Keratinocyte (primary cell): ENCODE measurements at regions not wholly inside any gene's neighbourhood (a gene's known extent, or its start where the extent isn't known, plus 50 kb on each side); places are given as distances from the start of the nearest gene placed in this dataset.

Experiments
- DNase-seq: peaks from one replicate; pipeline ENCODE4 v3.0.0-alpha.2; 2011; ENCODE audit warnings: low read depth, missing footprints, low spot score
- FAIRE-seq: peaks from 2 replicates; lab custom pipeline; 2011; peaks lifted over from hg19 to GRCh38; lab: Jason Lieb, UNC
- H2AFZ ChIP-seq: 2 replicates; pipeline ENCODE4 v1.6.0; 2012; ENCODE audit warnings: low read length, control low read depth, inconsistent platforms; ENCODE audit not compliant: control insufficient read depth
- H3K27ac ChIP-seq: 2 replicates; pipeline ENCODE4 v1.5.1; 2011; ENCODE audit warnings: low read length; ENCODE audit not compliant: control insufficient read depth, insufficient read depth
- H3K27me3 ChIP-seq: 3 replicates; pipeline ENCODE4 v1.6.0; 2011; ENCODE audit warnings: low read length; ENCODE audit not compliant: control insufficient read depth, insufficient read depth; ENCODE audit errors: extremely low read depth
- H3K36me3 ChIP-seq, 2 experiments: 2 replicates in 1 of 2; 3 replicates in 1 of 2; pipeline ENCODE4 v1.5.1; 2011; ENCODE audit warnings: low read length in 2 of 2, mild to moderate bottlenecking in 1 of 2; ENCODE audit not compliant: control insufficient read depth in 2 of 2, insufficient read depth in 2 of 2; ENCODE audit errors: extremely low read depth in 1 of 2
- H3K4me1 ChIP-seq: 3 replicates; pipeline ENCODE4 v1.5.1; 2011; ENCODE audit warnings: low read length; ENCODE audit not compliant: control insufficient read depth, insufficient read depth; ENCODE audit errors: extremely low read depth
- H3K4me2 ChIP-seq: 3 replicates; pipeline ENCODE4 v1.6.0; 2011; ENCODE audit warnings: low read depth, low read length; ENCODE audit not compliant: control insufficient read depth, insufficient read depth; ENCODE audit errors: extremely low read depth
- H3K4me3 ChIP-seq, 3 experiments: fragments of 200-600 bp in 1 of 3; sonication (generic) in 1 of 3; 2 replicates in 2 of 3; 3 replicates in 1 of 3; pipeline ENCODE4 v1.5.1; 2011 to 2016; ENCODE audit warnings: low read length in 3 of 3, mild to moderate bottlenecking in 3 of 3, control low read depth in 2 of 3, inconsistent platforms in 1 of 3, low read depth in 1 of 3, mixed read lengths in 1 of 3, mixed run types in 1 of 3, moderate library complexity in 1 of 3; ENCODE audit not compliant: control insufficient read depth in 2 of 3, insufficient read depth in 2 of 3; ENCODE audit errors: extremely low read depth in 1 of 3
- H3K79me2 ChIP-seq: 2 replicates; pipeline ENCODE4 v1.6.0; 2012; ENCODE audit warnings: low read length; ENCODE audit not compliant: control insufficient read depth, insufficient read depth
- H3K9ac ChIP-seq: 3 replicates; pipeline ENCODE4 v1.6.0; 2011; ENCODE audit warnings: low read length; ENCODE audit not compliant: control insufficient read depth, insufficient read depth; ENCODE audit errors: extremely low read depth
- H3K9me1 ChIP-seq: 3 replicates; pipeline ENCODE4 v1.6.0; 2011; ENCODE audit warnings: low read length; ENCODE audit not compliant: control insufficient read depth, insufficient read depth; ENCODE audit errors: extremely low read depth
- H3K9me3 ChIP-seq: 2 replicates; pipeline ENCODE4 v1.5.1; 2012; ENCODE audit warnings: low read depth, low read length; ENCODE audit not compliant: control insufficient read depth
- H4K20me1 ChIP-seq: 3 replicates; pipeline ENCODE4 v1.6.0; 2011; ENCODE audit warnings: low read length; ENCODE audit not compliant: control insufficient read depth, insufficient read depth; ENCODE audit errors: extremely low read depth
- CTCF ChIP-seq, 3 experiments: IDR thresholded peaks in 1 of 3; conservative IDR thresholded peaks in 1 of 3; optimal IDR thresholded peaks in 1 of 3; 2 replicates in 2 of 3; 3 replicates in 1 of 3; pipeline versions ENCODE3 to v1.5.1; 2011; ENCODE audit warnings: low read length in 3 of 3, mild to moderate bottlenecking in 3 of 3, moderate library complexity in 2 of 3, control low read depth in 1 of 3, inconsistent platforms in 1 of 3; ENCODE audit not compliant: insufficient read depth in 2 of 3; ENCODE audit errors: extremely low read depth in 1 of 3
- EZH2 ChIP-seq: IDR thresholded peaks from one replicate; pipeline ENCODE4 v1.6.1; 2012; ENCODE audit warnings: inconsistent platforms, mild to moderate bottlenecking, low read length, moderate library complexity
- dilution Hi-C: fragments of 300-500 bp; cut with MboI; formaldehyde crosslinking; loops from one replicate; pipeline ENCODE4 v1.7.0; 2020; ENCODE audit warnings: low sequenced_read_pairs; ENCODE audit not compliant: extremely low pct_ligation_motif_present

GRCh38 chr10:30248728-30249127 is 100.3 kb downstream of the MTPAP start:
- FAIRE-seq (no peak), DNase-seq (no peak)
- H4K20me1 ChIP-seq: no peaks in the 10 kb centered on the region
- H3K79me2 ChIP-seq: no peaks in the 10 kb centered on the region
- H3K4me2 ChIP-seq: no peak overlapping the region
- H3K27me3 ChIP-seq: no peaks in the 10 kb centered on the region
- TF ChIP-seq EZH2: no peak
- no peak for TF ChIP-seq CTCF (optimal IDR thresholded peaks at IDR 0.05 in 1 of 3, IDR thresholded peaks at IDR 0.05 in 1 of 3, conservative IDR thresholded peaks at IDR 0.05 in 1 of 3; ENCODE audit: extremely low read depth in 1 of 3, insufficient read depth in 2 of 3, low read length in 3 of 3)
- no peak overlapping the region for H3K4me3 ChIP-seq
- no peaks in the 10 kb centered on the region for H3K4me1 ChIP-seq
- no peaks in the 10 kb centered on the region for H3K9me3 ChIP-seq
- H2AFZ ChIP-seq: no peak overlapping the region
- no peaks in the 10 kb centered on the region for H3K9me1 ChIP-seq
- dilution Hi-C loops: no loop called here
- no peak overlapping the region for H3K27ac ChIP-seq
- H3K9ac ChIP-seq: no peak overlapping the region
- no peaks in the 10 kb centered on the region for H3K36me3 ChIP-seq

GRCh38 chr10:30247704-30248103 is 101.4 kb downstream of the MTPAP start:
- FAIRE-seq: no peak
- Histone ChIP-seq H3K4me2 (no peak overlapping the region), H3K9me1 (no peaks in the 10 kb centered on the region), H4K20me1 (no peaks in the 10 kb centered on the region), H3K27ac (no peak overlapping the region), H3K36me3 (no peaks in the 10 kb centered on the region), H3K4me1 (no peaks in the 10 kb centered on the region), H3K9ac (no peak overlapping the region), H3K27me3 (no peaks in the 10 kb centered on the region), H3K9me3 (no peaks in the 10 kb centered on the region), H3K79me2 (no peaks in the 10 kb centered on the region), H3K4me3 (no peak overlapping the region), H2AFZ (no peak overlapping the region)
- TF ChIP-seq CTCF (optimal IDR thresholded peaks at IDR 0.05 in 1 of 3, IDR thresholded peaks at IDR 0.05 in 1 of 3, conservative IDR thresholded peaks at IDR 0.05 in 1 of 3; ENCODE audit: extremely low read depth in 1 of 3, insufficient read depth in 2 of 3, low read length in 3 of 3) (no peak), EZH2 (no peak)
- no peak for DNase-seq
- dilution Hi-C loops: no loop called here
